K562 (cell line): ENCODE measurements at regions not wholly inside any gene's neighbourhood (a gene's known extent, or its start where the extent isn't known, plus 50 kb on each side); places are given as distances from the start of the nearest gene placed in this dataset.

Source experiments
- C11orf30 ChIP-seq: fragments of 450-650 bp; IDR thresholded peaks from 2 replicates; pipeline ENCODE4 v1.6.1; 2016; ENCODE audit warnings: low read depth, mild to moderate bottlenecking
- CREB3 ChIP-seq: fragments of 450-650 bp; conservative IDR thresholded peaks from 2 replicates; pipeline ENCODE4 v1.6.1; 2016; ENCODE audit warnings: missing genetic modification characterization, low read depth, mild to moderate bottlenecking, missing compliant biosample characterization, moderate library complexity
- CREM ChIP-seq: IDR thresholded peaks from 2 replicates; pipeline ENCODE4 v1.6.1; 2014; ENCODE audit warnings: antibody characterized with exemption, low read depth
- CTCF ChIP-seq, 3 experiments: IDR thresholded peaks in 2 of 3; conservative IDR thresholded peaks in 1 of 3; 2 replicates each; pipeline ENCODE4 v1.5.1; 2011 to 2012; ENCODE audit warnings: low read length in 3 of 3, mild to moderate bottlenecking in 3 of 3, control low read depth in 2 of 3, improper control_type of control experiment in 1 of 3, inconsistent platforms in 1 of 3, low read depth in 1 of 3, mixed read lengths in 1 of 3, moderate library complexity in 1 of 3; ENCODE audit not compliant: insufficient read depth in 2 of 3
- ETV5 ChIP-seq: sonication (generic); formaldehyde crosslinking; IDR thresholded peaks from 2 replicates; pipeline ENCODE4 v1.4.0; 2020; ENCODE audit warnings: low read depth, mild to moderate bottlenecking, missing genetic modification reagents
- FUS ChIP-seq: fragments of 200-400 bp; formaldehyde crosslinking; optimal IDR thresholded peaks from 2 replicates; pipeline ENCODE3; 2017; ENCODE audit warnings: low read depth, low read length
- HDGF ChIP-seq: fragments of 450-650 bp; IDR thresholded peaks from 2 replicates; pipeline ENCODE4 v1.6.1; 2016
- KDM1A ChIP-seq, 2 experiments: fragments of 450-650 bp; IDR thresholded peaks; 2 replicates each; pipeline ENCODE4 v1.6.1; 2016; ENCODE audit warnings: mild to moderate bottlenecking in 2 of 2
- NCOA4 ChIP-seq: fragments of 450-650 bp; IDR thresholded peaks from 2 replicates; pipeline ENCODE4 v1.6.1; 2018; ENCODE audit warnings: mild to moderate bottlenecking; ENCODE audit not compliant: partially characterized antibody
- PHB ChIP-seq: fragments of 250-450 bp; sonication (Bioruptor Pico); IDR thresholded peaks from 2 replicates; pipeline ENCODE4 v1.5.0; 2021
- PPARD ChIP-seq: fragments of 250-450 bp; sonication (Bioruptor Pico); IDR thresholded peaks from 2 replicates; pipeline ENCODE4 v1.8.0; 2022; ENCODE audit warnings: inconsistent platforms, mild to moderate bottlenecking, moderate library complexity
- ZNF232 ChIP-seq: sonication (generic); formaldehyde crosslinking; IDR thresholded peaks from 2 replicates; pipeline ENCODE4 v1.8.0; 2022; ENCODE audit warnings: mild to moderate bottlenecking, missing genetic modification reagents
- ZNF239 ChIP-seq: fragments of 250-450 bp; sonication (Bioruptor Pico); IDR thresholded peaks from 2 replicates; pipeline ENCODE4 v1.4.0; 2020; ENCODE audit warnings: mild to moderate bottlenecking
- ZNF398 ChIP-seq: fragments of 250-450 bp; sonication (Bioruptor Pico); IDR thresholded peaks from 2 replicates; pipeline ENCODE4 v1.8.0; 2021; ENCODE audit warnings: moderate library complexity, mild to moderate bottlenecking, inconsistent platforms
- ZNF407 ChIP-seq: fragments of 450-650 bp; IDR thresholded peaks from 2 replicates; pipeline ENCODE4 v1.6.1; 2016; ENCODE audit warnings: low read depth
- ZNF583 ChIP-seq: fragments of 250-450 bp; sonication (Bioruptor Pico); IDR thresholded peaks from 2 replicates; pipeline ENCODE4 v1.4.0; 2020

- TF ChIP-seq ZNF398 (no peak), C11orf30 (peak; percentile 78), KDM1A (IDR thresholded peaks at IDR 0.05) (no peak), ZNF232 (no peak), ZNF583 (CRISPR knock-in tag) (no peak), CTCF (IDR thresholded peaks at IDR 0.05 in 2 of 3, conservative IDR thresholded peaks at IDR 0.05 in 1 of 3; ENCODE audit: insufficient read depth in 2 of 3, low read depth in 1 of 3, low read length in 3 of 3) (no peak), NCOA4 (no peak), ETV5 (CRISPR knock-in tag) (no peak), ZNF239 (CRISPR knock-in tag) (no peak), FUS (no peak), ZNF407 (no peak), HDGF (no peak), CREB3 (tag) (no peak), CREM (no peak), PHB (CRISPR knock-in tag) (no peak), PPARD (CRISPR knock-in tag) (no peak)
These were observed 73.4 kb downstream of the WSB1 start (continued) for GRCh38 chr17:27367121-27367981.
